G401 (cell line): ENCODE measurements at regions not wholly inside any gene's neighbourhood (a gene's known extent, or its start where the extent isn't known, plus 50 kb on each side); places are given as distances from the start of the nearest gene placed in this dataset.

ENCODE experiments used
- DNase-seq: peaks from one replicate; pipeline ENCODE4 v3.0.0-alpha.2; 2015; ENCODE audit warnings: low spot score
- in situ Hi-C: cut with HindIII; loops from 2 replicates; pipeline ENCODE4 v1.10.0; 2016; ENCODE audit warnings: low sequenced_read_pairs, mixed read lengths

DNA sequence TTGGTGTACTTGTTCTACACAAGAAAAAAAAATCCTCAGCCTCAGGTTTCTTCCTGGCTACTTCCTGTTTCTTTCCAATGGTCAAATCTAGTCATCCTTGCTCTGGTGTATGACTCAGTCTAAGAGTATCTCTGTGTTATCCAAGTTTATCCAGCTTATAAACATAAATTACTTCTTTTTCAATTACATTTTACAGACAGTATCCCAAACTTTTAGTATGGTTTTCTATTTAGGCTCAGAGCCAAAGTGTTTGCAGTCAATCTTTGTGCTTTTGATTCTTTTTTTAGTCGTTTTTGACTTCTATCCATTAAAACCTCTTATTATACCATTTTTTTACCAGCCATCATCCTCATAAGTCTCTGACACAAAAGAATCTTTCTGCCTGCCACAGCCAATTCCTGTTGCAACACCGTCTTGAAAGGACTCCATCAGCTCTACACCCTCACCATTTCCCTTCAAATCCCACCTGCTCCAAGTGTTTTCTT is 294.6 kb downstream of the PTEN start:
- in situ Hi-C loops: no loop called here
- no peak for DNase-seq

DNA sequence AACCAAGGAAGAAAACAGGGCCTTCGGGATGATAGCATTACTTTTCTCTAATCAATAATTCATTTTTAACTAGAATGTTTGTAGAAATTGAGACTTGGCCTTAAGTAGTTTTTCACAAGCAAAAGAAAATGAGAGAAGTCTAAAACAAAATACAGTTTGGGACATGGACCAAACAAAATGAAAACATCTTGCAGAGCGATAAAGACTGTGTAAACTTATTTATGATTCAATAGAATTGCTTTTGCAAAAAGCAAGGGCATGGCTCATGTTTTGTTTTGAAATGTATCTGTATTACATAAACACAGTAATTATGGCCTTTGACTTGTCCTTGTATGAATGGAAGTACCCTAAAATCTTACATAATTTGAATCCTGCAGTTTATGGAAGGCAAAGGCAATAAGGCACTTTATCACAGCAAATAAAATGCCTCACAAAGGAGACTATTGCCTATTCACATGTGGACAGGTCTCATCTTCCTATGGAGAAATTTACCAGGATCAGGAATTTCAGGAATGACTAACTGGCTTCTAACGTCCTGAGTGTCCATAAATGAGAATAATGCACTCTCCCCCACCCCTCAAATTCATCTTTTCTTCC is 295.2 kb downstream of the PTEN start:
- no peak for DNase-seq
- in situ Hi-C loops: no loop called here

- in situ Hi-C loops: no loop called here
- DNase-seq: no peak
Measured at GRCh38 chr10:88159127-88159829, 295.9 kb downstream of the PTEN start.

GRCh38 chr10:88161070-88161469 is 297.6 kb downstream of the PTEN start:
- in situ Hi-C loops: no loop called here
- no peak for DNase-seq

DNA sequence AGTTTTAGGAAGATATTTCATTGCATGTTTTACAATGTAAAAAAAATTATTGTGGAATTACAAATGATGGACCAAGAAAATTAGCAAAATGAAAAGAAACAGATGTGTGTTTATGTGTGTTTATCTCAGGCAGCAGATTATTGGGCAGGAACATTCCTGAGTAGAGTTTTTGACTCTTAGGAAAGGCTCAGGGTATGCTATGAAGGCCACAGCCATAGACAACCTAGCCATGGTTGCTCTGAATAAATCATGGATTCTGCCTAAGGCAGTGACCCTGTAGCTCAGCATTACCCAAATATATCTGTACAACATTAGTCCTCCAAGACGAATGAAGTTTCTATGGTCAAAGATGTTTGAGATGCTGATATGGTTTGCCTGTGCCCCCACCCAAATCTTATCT is 298.3 kb downstream of the PTEN start:
- in situ Hi-C loops: no loop called here
- no peak for DNase-seq

DNA sequence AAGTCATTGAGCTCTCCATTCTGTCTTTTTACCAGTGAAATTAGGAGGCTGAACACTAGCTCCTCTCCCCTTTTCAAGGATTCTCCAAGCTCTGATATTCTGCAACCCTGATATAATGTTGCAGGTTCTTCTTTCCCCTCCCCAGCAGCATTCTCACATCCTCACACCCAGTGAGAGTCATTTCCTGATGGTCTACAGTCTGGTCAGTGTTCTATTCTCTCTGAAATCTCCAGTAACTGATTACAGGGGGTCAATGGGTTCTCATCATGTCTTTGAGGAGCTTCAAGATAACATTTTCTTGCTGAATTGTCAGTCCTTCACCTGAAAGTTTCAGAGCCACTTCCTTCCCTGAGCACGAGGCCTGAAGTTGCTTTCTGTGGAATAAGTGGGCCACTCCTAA is 299.4 kb downstream of the PTEN start:
- DNase-seq: no peak
- in situ Hi-C loops: no loop called here

DNA sequence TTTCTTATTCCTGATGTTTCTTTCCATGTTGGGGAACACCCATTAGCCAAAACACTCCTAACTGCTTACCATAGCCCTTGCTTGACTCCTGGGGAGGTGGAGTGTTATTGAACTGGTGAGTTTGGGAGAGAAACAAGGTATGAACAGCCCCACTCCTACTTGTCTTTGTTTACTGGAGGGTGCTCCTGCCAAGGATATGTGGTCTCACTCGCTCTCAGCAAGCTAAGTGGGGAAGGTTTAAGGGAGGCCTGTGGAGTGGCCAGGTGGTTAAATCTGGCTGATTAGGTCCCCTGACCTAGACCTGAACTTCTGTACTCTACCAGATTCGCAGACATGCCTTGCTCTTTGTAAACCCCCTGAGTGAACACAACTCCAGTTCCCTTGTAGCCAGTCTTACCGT is 300.1 kb downstream of the PTEN start:
- DNase-seq: peak; percentile 37
- in situ Hi-C loops: no loop called here

GRCh38 chr10:88164471-88164870 is 301.0 kb downstream of the PTEN start:
- DNase-seq: peak; percentile 69
- in situ Hi-C loops: no loop called here

- DNase-seq: no peak
- in situ Hi-C loops: no loop called here
Measured at GRCh38 chr10:88165849-88166271, 302.4 kb downstream of the PTEN start.

DNA sequence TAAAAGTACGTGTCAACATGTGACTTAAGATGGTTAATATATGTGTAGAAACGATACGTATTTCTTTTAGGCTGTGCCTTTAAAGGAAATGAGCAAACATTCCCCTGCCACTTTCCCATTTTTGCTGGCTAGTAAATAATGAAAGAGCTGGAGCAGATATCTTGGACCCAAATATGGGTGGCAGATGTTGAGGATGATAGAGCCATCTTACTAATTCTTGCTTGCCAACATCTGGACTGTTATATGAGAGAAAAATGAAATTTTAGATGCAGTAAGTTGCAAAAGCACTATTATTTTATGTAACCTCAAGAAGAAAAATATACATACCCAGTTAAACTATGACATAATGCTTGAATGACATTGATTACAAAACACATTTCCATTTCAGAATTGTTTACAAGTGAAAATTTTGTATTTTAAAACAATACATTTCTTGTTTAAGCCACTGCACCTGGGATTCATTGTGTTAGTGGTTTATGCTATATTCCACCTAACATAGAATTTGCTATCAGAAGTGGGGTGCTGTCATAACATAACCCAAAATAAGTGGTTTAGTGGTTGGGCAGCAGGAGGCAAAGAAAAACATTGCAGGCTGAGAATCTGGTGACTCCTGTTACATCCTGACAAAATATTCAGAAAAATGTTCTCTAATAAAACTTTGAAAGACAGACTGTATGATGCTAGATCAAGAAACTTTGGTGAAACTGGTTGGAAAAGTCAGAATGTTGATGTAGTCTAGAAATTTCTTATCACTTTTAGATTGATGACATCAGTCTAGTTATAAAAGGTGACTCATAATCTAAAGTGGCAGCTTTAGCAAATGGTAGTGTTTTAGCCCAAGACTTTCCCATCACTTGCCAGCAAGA is 305.0 kb downstream of the PTEN start:
- in situ Hi-C loops: no loop called here
- no peak for DNase-seq

GRCh38 chr10:88169037-88169319 is 305.6 kb downstream of the PTEN start:
- in situ Hi-C loops: no loop called here
- DNase-seq: no peak

- in situ Hi-C loops: no loop called here
- no peak for DNase-seq
Measured at GRCh38 chr10:88170628-88171027, 307.2 kb downstream of the PTEN start.

DNA sequence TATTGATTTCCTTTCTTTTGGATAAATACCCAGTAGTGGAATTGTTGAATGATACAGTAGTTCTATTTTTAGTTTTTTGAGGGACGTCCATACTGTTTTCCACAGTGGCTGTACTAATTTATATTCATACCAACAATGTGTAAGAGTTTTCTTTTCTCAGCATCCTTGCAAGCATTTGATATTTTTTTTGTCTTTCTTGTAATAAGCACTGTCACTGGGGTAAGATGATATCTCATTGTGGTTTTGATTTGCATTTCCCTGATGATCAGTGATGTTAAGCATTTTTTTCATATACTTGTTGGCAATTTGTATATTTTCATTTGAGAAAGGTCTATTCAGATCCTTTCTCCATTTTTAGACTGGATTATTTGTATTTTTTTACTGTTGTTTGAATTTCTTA is 308.7 kb downstream of the PTEN start:
- no peak for DNase-seq
- in situ Hi-C loops: no loop called here

DNA sequence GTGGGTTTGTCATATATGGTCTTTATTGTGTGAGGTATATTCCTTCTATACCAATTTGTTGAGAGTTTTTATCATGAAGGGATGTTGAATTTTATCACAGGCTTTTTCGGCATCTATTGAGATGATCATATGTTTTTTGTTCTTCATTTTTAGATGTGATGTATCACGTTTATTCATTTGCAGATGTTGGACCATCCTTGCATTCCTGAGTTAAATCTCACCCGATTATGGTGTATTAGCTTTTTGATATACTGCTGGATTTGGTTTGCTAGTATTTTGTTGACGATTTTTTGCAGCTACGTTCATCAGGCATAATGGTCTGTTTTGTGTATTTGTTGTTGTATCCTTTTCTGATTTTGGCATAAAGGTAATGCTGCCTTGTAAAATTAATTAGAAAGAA is 311.0 kb downstream of the PTEN start:
- in situ Hi-C loops: no loop called here
- no peak for DNase-seq

DNA sequence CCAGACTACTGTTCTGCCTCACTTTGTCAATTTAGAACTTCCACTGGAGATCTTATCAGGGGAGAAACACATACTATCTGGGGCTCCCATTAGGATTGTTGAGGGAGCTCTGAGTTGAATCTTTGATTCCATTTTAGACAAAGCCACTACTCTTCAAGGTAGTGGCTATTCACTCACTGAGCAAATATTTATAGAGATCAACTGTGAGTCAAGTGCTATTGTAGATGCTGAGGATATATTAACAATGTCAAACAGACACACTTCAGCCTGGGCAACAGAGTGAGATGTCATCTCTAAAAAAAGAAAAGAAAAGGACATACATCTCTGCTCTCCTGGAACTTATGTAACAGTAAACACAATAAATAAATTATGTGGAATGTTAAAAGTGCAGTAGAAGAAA is 315.3 kb downstream of the PTEN start:
- in situ Hi-C loops: no loop called here
- no peak for DNase-seq

GRCh38 chr10:88179831-88180230 is 316.4 kb downstream of the PTEN start:
- DNase-seq: no peak
- in situ Hi-C loops: no loop called here

DNA sequence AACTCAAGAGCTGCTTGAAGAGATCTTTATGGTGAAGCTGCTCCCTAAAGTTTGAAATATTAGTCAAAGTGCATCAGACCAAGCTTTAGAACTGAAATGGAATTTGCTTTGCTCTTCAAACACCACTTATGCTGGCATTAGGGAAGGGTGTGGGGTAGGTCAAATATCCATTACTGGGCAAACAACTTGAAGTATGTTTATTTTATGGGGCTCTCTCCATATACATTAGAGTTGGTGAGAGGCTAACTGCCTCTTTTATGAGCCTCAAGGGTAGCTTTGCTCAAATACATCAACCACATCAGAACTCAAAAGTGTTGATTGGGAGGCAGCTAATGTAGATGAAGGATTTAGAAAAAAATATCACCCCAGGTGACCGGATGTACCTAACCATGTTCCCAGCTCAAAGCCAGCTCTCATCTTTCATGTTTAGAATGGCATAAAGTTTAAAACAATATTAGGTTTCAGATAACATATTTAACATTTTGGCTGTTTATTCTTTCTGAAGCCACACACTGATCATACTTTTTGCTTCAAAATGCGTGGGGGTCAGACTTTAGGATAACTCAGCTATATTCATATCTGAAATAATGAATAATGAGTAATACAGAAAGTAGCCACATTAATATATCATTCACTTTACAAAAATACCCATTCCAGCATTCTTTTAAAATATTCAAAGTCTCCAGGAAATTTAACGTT is 318.6 kb downstream of the PTEN start:
- in situ Hi-C loops: no loop called here

DNA sequence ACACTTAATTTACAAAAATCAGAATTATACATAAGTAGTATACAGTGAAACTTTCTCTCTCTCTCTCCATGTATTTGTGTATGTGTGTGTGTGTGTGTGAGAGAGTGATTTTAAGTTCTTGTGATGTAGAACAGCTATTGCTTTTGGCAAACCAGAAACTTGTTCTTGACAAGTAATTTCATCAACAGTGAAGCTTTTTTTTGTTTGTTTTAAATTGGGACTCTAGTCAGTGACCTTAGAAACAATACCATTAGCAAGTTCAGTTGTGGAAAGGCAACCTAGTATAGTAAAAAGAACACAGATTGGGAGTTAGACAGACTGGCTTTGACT is 319.1 kb downstream of the PTEN start:
- in situ Hi-C loops: no loop called here
- no peak for DNase-seq

More for the DNA sequence above, 318.6 kb downstream of the PTEN start:
- DNase-seq: no peak

DNA sequence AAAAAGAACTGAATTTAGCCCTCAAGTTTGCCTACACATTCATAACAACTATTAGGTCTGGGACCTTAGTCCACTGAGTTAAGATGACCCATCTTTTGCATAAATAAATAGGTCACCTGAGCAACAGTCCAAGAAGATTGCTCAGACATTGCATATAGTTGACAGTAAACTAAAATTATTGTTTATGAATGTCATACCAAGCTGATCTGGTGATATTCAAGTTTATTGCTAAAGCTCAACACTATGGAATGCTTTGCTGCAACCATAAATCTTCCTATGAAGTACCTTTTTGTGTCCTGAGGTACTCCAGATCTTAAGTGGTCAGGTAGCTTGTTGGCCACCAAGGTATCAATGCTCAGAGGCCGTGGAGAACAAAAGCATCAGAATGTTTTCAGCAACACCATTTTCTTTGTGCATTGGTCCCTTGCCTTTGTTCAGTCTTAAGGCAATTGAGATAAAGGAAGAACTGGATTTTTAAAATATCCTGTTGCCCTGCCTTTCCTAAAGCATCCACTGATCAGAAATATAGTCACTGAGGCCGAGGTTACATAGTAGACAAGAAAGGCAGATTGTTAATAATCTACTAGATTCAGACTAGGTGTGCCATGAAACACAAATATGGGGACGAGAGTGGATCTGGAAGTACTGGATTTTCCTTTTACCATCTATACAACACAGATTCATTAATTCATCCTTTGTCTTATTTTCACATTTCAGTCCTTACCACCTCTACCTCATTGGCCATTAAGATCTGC is 321.3 kb downstream of the PTEN start:
- in situ Hi-C loops: no loop called here
- no peak for DNase-seq
